Subcutaneous abdominal adipose tissue (tissue), 5 donors: ENCODE measurements at regions not wholly inside any gene's neighbourhood (a gene's known extent, or its start where the extent isn't known, plus 50 kb on each side); places are given as distances from the start of the nearest gene placed in this dataset.

Experiments
- H3K27ac ChIP-seq: one replicate; pipeline ENCODE4 v1.7.0; 2013; ENCODE audit warnings: low read depth, mild to moderate bottlenecking, inconsistent platforms, low read length, moderate library complexity
- H3K27me3 ChIP-seq, 5 donors: one replicate each; pipeline ENCODE4 v1.7.0; 2013; ENCODE audit warnings: low read length in 5 of 5, inconsistent platforms in 1 of 5; ENCODE audit not compliant: control insufficient read depth in 5 of 5, insufficient read depth in 4 of 5
- H3K36me3 ChIP-seq, 5 donors: one replicate each; pipeline ENCODE4 v1.7.0; 2013; ENCODE audit warnings: low read length in 5 of 5; ENCODE audit not compliant: control insufficient read depth in 5 of 5, insufficient read depth in 5 of 5
- H3K4me1 ChIP-seq, 5 donors: one replicate each; pipeline ENCODE4 v1.7.0; 2013; ENCODE audit warnings: low read length in 5 of 5, mild to moderate bottlenecking in 3 of 5, moderate library complexity in 1 of 5; ENCODE audit not compliant: control insufficient read depth in 5 of 5, insufficient read depth in 5 of 5
- H3K4me3 ChIP-seq, 5 donors: one replicate each; pipeline ENCODE4 v1.7.0; 2013; ENCODE audit warnings: low read length in 5 of 5, low read depth in 1 of 5
- H3K9ac ChIP-seq, 5 donors: one replicate each; pipeline ENCODE4 v1.7.0; 2013; ENCODE audit warnings: low read length in 5 of 5, mild to moderate bottlenecking in 4 of 5, moderate library complexity in 3 of 5
- H3K9me3 ChIP-seq, 5 donors: one replicate each; pipeline ENCODE4 v1.7.0; 2013; ENCODE audit warnings: low read length in 5 of 5; ENCODE audit not compliant: control insufficient read depth in 5 of 5
- donor health status: healthy.
- donor health status: healthy.
- donor health status: healthy.
- donor health status: healthy.
- donor health status: healthy.

DNA sequence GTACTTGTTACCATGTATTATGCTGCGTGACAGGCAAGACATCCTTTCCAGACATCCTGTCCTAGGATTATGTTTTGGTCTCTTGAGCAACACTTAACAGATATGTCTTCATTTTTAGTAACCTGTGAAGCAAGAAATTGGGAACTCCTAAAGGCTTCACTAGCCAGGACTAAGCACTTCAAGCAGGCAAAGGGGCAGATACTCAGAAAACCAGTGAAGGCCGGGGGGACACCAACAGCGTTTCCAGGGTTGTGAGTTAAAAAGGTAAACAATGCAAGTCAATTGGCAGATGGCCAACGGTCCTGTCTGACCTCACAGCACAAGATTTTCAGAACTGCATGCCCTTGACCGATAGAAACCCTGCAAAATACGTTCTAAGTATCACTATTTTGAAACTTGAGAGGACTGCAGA, 77.6 kb upstream of the SFMBT2 start:
- Histone ChIP-seq H3K36me3 (no peaks in the 10 kb centered on the region), H3K9me3 (peaks cover 0 to 8% (median 0%) of the 10 kb centered on the region in 5 donors), H3K27me3 (no peaks in the 10 kb centered on the region), H3K27ac (no peak overlapping the region), H3K9ac (no peak overlapping the region), H3K4me1 (peaks cover 0 to 28% (median 14%) of the 10 kb centered on the region in 5 donors), H3K4me3 (no peak overlapping the region)

DNA sequence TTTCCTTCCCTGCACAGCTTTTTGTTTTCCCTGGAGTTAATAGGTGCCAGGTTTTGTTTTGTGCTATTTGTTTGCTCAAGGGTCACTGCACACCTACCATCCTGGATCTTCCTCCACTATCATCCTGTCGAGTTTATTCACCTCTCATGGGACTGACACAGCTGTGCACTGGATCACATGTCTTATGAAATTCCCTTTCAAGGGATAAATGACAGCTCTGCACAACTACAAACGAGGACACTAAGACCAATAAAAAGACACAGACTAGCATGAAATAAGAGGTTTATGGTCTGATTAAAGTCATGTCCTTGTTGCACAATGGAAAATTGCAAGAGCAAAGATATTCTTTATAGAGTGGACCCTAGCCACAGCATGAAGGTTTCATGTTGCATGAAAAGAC, 76.7 kb upstream of the SFMBT2 start:
- Histone ChIP-seq H3K9ac (no peak overlapping the region), H3K27ac (no peak overlapping the region), H3K9me3 (peaks cover 0 to 8% (median 0%) of the 10 kb centered on the region in 5 donors), H3K4me1 (peaks cover 0 to 28% (median 14%) of the 10 kb centered on the region in 5 donors), H3K36me3 (no peaks in the 10 kb centered on the region), H3K27me3 (no peaks in the 10 kb centered on the region), H3K4me3 (no peak overlapping the region)

DNA sequence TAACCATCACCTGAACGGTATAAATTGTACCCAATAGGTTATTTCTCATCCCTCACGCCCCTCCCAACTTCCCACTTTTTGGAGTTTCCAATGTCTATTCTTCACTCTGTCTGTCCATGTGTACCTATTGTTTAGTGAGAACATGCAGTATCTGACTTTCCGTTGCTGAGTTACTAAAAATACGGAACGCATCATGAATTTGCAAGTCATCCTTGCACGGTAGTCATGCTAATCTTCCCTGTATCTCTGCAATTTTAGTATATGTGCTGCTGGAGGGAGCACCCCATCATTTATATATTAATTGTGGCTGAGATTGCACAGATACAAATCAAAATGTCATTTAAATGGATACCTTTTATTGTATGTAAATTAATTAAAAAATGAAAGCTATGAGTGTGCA, 75.7 kb upstream of the SFMBT2 start:
- peaks cover 0 to 5% (median 0%) of the 10 kb centered on the region in 5 donors for H3K9me3 ChIP-seq
- H3K9ac ChIP-seq: no peak overlapping the region
- H3K4me1 ChIP-seq: peaks cover 0 to 31% (median 14%) of the 10 kb centered on the region in 5 donors
- H3K36me3 ChIP-seq: no peaks in the 10 kb centered on the region
- no peak overlapping the region for H3K27ac ChIP-seq
- no peak overlapping the region for H3K4me3 ChIP-seq
- no peaks in the 10 kb centered on the region for H3K27me3 ChIP-seq

DNA sequence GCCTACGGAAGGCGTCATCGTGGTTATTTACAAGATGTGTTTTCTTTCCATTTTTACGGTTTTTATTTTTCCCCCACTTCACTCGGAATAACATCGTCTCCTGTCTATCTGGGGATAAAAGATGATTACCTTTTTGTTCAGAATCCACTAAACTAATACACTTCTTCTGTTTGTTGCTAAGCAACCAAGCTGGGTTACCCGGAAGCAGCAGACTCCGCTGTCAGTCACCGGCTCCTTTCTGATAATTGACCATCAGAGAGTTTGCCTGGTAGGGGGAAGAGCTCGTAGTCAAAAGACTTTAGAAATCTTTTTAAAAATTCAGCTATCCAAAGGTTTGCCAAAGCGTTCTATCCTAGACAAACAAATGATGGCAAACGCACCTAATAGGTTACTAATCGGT, 75.0 kb upstream of the SFMBT2 start:
- H3K36me3 ChIP-seq: no peaks in the 10 kb centered on the region
- H3K9ac ChIP-seq: no peak overlapping the region
- H3K4me1 ChIP-seq: peaks cover 0 to 33% (median 17%) of the 10 kb centered on the region in 5 donors
- H3K27ac ChIP-seq: no peak overlapping the region
- H3K4me3 ChIP-seq: peak overlapping the region in 1 of 5 donors; percentile 15
- no peaks in the 10 kb centered on the region for H3K9me3 ChIP-seq
- H3K27me3 ChIP-seq: no peaks in the 10 kb centered on the region

DNA sequence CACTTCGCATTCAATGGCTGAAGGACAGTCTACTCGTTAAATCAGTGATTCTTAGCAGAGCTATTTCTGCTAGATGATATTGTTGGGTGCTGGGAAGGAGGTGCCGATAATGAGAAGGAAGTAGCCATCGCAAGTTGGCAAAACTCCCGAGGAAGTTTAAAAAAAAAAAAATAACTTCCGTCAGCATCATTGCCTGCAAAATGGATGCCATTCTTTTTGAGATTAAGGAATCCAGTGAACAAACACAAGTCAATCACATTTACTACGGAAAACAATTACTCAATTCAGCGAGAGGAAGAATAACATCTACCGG, 74.4 kb upstream of the SFMBT2 start:
- Histone ChIP-seq H3K9me3 (no peaks in the 10 kb centered on the region), H3K27ac (no peak overlapping the region), H3K27me3 (no peaks in the 10 kb centered on the region), H3K9ac (no peak overlapping the region), H3K36me3 (no peaks in the 10 kb centered on the region), H3K4me1 (peaks cover 0 to 34% (median 17%) of the 10 kb centered on the region in 5 donors), H3K4me3 (peak overlapping the region in 4 of 5 donors; percentile 14 to 52 (median 36))

DNA sequence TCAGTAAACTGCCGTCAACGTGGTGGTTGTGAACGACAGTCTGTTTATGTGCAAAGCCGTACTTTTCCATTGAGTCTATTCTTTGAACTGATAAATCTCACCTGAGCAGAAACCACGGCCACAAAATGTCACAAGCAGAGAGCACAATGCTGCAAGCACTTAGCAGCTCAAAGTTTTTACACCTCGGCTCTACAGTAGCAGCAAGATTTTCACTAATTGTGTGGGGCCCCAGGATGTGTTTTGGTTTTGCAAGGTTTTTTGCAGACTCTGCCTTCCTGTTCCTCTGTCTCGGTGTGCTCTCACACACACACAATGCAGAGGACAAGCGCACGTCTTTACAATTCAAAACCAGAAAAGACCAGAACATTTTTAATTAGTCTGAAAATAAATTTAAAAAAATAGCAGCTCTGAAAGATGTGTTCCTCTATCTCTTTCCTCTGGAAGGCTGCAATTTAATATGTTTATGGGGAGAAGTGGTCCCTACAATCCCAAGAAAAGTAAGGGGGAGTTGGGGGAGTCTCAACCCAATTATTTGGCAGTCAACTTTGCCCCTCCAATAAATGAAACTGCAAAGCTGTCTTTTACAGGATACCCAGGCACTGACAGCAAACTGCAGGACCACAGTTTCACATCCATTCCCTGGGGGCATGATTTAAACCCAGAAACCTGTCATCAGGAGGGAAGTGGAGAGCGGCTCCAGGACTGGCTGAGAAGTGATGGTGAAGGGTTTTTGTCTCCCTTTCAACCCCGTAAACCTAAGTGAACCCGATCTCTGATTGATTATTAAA, 73.8 kb upstream of the SFMBT2 start:
- no peaks in the 10 kb centered on the region for H3K9me3 ChIP-seq
- peaks cover 0 to 34% (median 17%) of the 10 kb centered on the region in 5 donors for H3K4me1 ChIP-seq
- no peak overlapping the region for H3K9ac ChIP-seq
- no peaks in the 10 kb centered on the region for H3K27me3 ChIP-seq
- H3K4me3 ChIP-seq: peak overlapping the region in 4 of 5 donors; percentile 14 to 52 (median 36)
- no peak overlapping the region for H3K27ac ChIP-seq
- no peaks in the 10 kb centered on the region for H3K36me3 ChIP-seq

DNA sequence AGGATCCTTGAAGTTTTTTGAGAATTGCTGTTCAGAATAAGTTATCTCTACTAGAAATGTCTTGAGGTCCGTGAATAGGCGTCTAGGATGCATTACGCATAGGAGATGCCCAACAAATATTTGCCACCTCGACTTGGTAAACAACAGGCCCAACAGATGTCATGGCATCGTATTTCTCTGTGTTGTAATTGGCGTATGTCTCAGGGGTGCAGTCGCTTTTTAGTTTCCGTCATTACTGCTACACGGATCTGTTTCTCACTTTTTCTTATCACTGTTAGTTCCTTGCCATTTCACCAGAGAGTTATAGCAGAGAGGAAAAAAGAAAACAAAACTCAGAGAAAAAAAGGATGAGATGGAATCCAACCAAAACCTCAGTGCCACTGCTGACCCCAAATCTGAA, 73.0 kb upstream of the SFMBT2 start:
- H3K27me3 ChIP-seq: no peaks in the 10 kb centered on the region
- no peak overlapping the region for H3K4me3 ChIP-seq
- no peak overlapping the region for H3K27ac ChIP-seq
- H3K9ac ChIP-seq: no peak overlapping the region
- no peaks in the 10 kb centered on the region for H3K9me3 ChIP-seq
- peaks cover 0 to 33% (median 14%) of the 10 kb centered on the region in 5 donors for H3K4me1 ChIP-seq
- H3K36me3 ChIP-seq: no peaks in the 10 kb centered on the region

DNA sequence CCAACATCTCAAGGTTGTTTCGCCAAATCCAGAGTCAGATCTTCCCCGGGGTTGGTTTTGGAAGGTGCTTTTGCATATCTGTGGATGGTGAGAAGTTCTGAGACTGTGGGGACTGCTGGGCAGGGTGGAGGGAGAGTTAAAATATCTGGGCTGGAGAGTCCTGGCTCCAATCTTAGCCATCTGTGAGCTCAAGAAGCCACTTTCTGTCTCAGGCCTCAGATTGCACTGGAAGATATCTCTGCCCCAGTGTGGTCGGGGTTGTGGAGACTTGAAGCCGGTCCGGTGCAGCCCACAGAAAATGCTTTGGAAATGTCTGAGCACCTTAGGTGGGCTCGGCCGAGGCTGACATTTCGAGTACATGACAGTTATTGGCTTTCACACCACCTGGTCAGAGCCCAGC, 72.2 kb upstream of the SFMBT2 start:
- Histone ChIP-seq H3K27me3 (no peaks in the 10 kb centered on the region), H3K4me1 (peaks cover 0 to 25% (median 7%) of the 10 kb centered on the region in 5 donors), H3K27ac (no peak overlapping the region)

DNA sequence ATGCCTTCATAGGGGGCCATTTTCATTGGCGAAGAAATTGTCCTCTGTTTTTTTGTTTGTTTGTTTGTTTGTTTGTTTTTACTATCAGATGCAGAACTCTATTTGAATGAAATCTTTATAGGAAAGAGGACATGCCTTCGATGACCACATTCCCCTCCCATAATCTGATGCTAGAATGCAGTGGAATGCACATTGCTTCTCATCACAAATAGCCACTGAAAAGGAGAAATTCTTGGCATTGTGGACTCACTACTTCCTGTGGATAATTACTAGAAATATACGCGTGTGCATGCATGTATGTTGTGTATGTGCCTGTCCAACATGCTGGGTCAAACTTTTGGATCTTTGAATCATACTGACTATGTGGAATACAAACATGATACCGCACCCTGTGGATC, 70.5 kb upstream of the SFMBT2 start:
- Histone ChIP-seq H3K36me3 (no peaks in the 10 kb centered on the region), H3K4me1 (peaks cover 0 to 25% (median 7%) of the 10 kb centered on the region in 5 donors), H3K9me3 (no peaks in the 10 kb centered on the region), H3K4me3 (no peak overlapping the region), H3K27ac (no peak overlapping the region), H3K27me3 (no peaks in the 10 kb centered on the region), H3K9ac (no peak overlapping the region)

More for the DNA sequence above, 72.2 kb upstream of the SFMBT2 start:
- H3K9ac ChIP-seq: no peak overlapping the region
- no peak overlapping the region for H3K4me3 ChIP-seq
- no peaks in the 10 kb centered on the region for H3K36me3 ChIP-seq
- no peaks in the 10 kb centered on the region for H3K9me3 ChIP-seq

DNA sequence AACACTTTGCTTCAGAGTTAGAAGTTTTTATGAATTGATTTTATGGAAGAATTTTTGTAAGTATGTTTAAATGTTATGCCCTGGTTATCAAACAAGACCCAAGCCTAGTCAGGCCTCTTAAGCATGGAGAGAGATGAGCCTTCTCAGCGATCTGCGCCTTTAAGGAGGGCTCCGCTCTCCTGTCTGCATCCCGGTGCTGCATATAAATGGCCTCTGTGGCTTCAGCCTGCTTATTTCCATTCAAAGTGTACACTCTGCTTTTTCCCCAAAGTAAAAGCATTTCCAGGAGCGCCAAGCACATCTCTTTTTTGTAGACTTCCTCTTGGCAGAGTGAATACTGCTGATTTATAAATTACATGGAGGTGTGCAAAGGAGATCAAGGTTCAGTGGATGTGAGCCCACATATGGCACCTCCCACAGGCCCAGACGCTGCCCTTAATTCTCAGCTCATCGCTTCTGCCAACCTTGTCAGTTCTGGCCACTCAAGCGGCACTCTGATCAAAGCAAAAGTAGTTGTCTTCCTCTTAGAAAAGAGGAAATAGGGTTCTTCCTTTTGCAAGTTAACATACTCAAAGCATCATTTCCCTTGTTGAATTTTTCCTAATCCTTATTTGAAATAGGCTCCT, 70.0 kb upstream of the SFMBT2 start:
- peaks cover 0 to 29% (median 7%) of the 10 kb centered on the region in 5 donors for H3K4me1 ChIP-seq
- H3K36me3 ChIP-seq: no peaks in the 10 kb centered on the region
- no peak overlapping the region for H3K4me3 ChIP-seq
- no peaks in the 10 kb centered on the region for H3K27me3 ChIP-seq
- no peaks in the 10 kb centered on the region for H3K9me3 ChIP-seq
- no peak overlapping the region for H3K27ac ChIP-seq
- H3K9ac ChIP-seq: no peak overlapping the region
